H1 (cell line): ENCODE measurements at regions not wholly inside any gene's neighbourhood (a gene's known extent, or its start where the extent isn't known, plus 50 kb on each side); places are given as distances from the start of the nearest gene placed in this dataset.

Experiments
- CTCF ChIA-PET: fragments of 300-600 bp; sonication (Branson Sonifier 250); formaldehyde crosslinking; loops from one replicate; lab custom pipeline; 2021; ENCODE audit not compliant: partially characterized antibody; lab: Charles Lee
- POLR2A ChIA-PET: fragments of 300-600 bp; sonication (Branson Sonifier 250); formaldehyde crosslinking; loops from one replicate; lab custom pipeline; 2021; ENCODE audit warnings: inconsistent platforms; ENCODE audit not compliant: partially characterized antibody; lab: Charles Lee
- DNase-seq, 2 experiments: peaks; one replicate each; pipeline versions ENCODE4 v3.0.0 to v3.0.0-alpha.2; 2010 to 2022; ENCODE audit warnings: low spot score in 2 of 2, low read depth in 1 of 2, mixed read lengths in 1 of 2
- FAIRE-seq: peaks from 2 replicates; lab custom pipeline; 2011; peaks lifted over from hg19 to GRCh38; lab: Jason Lieb, UNC
- H2AFZ ChIP-seq: 2 replicates; pipeline ENCODE4 v1.8.1; 2012; ENCODE audit warnings: low read length, inconsistent platforms
- H2AK5ac ChIP-seq: 2 replicates; pipeline ENCODE4 v1.6.1; 2013; ENCODE audit warnings: low read depth, low read length
- H2BK120ac ChIP-seq: replicated peaks from 2 replicates; pipeline ENCODE3; 2013; ENCODE audit warnings: low read depth, low read length, inconsistent platforms
- H2BK12ac ChIP-seq: 2 replicates; pipeline ENCODE4 v1.6.1; 2013; ENCODE audit warnings: low read depth, low read length
- H2BK15ac ChIP-seq: 2 replicates; pipeline ENCODE4 v1.6.1; 2013; ENCODE audit warnings: low read length
- H2BK20ac ChIP-seq: 2 replicates; pipeline ENCODE4 v1.6.1; 2013; ENCODE audit warnings: low read length
- H2BK5ac ChIP-seq: 2 replicates; pipeline ENCODE4 v1.6.1; 2013; ENCODE audit warnings: low read depth, low read length
- H3K14ac ChIP-seq: 2 replicates; pipeline ENCODE4 v1.6.1; 2013; ENCODE audit warnings: inconsistent platforms; ENCODE audit not compliant: insufficient read length
- H3K18ac ChIP-seq: 2 replicates; pipeline ENCODE4 v1.6.1; 2013; ENCODE audit warnings: low read length; ENCODE audit errors: extremely low read depth
- H3K23ac ChIP-seq: 2 replicates; pipeline ENCODE4 v1.6.1; 2013; ENCODE audit warnings: inconsistent platforms; ENCODE audit not compliant: insufficient read length
- H3K23me2 ChIP-seq: 2 replicates; pipeline ENCODE4 v1.6.1; 2013; ENCODE audit warnings: low read depth, low read length
- H3K27ac ChIP-seq: 2 replicates; pipeline ENCODE4 v1.6.1; 2011; ENCODE audit warnings: low read depth, low read length, inconsistent platforms
- H3K27me3 ChIP-seq, 4 experiments: replicated peaks in 1 of 4; 1 replicate in 1 of 4; 2 replicates in 3 of 4; pipeline versions ENCODE4 v1.6.1 to v1.8.1; 2011 to 2013; ENCODE audit warnings: low read length in 3 of 4, mild to moderate bottlenecking in 3 of 4, inconsistent platforms in 2 of 4, mixed read lengths in 2 of 4, moderate library complexity in 1 of 4; ENCODE audit not compliant: control insufficient read depth in 3 of 4, insufficient read depth in 3 of 4; ENCODE audit errors: extremely low read depth in 1 of 4
- H3K36me3 ChIP-seq, 4 experiments: 2 replicates each; pipeline versions ENCODE4 v1.6.1 to v1.8.1; 2011 to 2013; ENCODE audit warnings: mild to moderate bottlenecking in 4 of 4, low read length in 3 of 4, moderate library complexity in 2 of 4, control low read depth in 1 of 4, inconsistent platforms in 1 of 4; ENCODE audit not compliant: insufficient read depth in 4 of 4, control insufficient read depth in 2 of 4
- H3K4ac ChIP-seq: replicated peaks from 2 replicates; pipeline ENCODE3; 2013; ENCODE audit warnings: low read length, low read depth, mixed read lengths, inconsistent platforms; ENCODE audit not compliant: insufficient read length
- H3K4me1 ChIP-seq, 4 experiments: replicated peaks in 1 of 4; 1 replicate in 1 of 4; 2 replicates in 3 of 4; pipeline versions ENCODE4 v1.6.1 to v1.8.1; 2011 to 2013; ENCODE audit warnings: low read length in 3 of 4, inconsistent platforms in 2 of 4, mixed read lengths in 1 of 4; ENCODE audit not compliant: insufficient read depth in 4 of 4, control insufficient read depth in 3 of 4
- H3K4me2 ChIP-seq, 2 experiments: 2 replicates each; pipeline versions ENCODE4 v1.6.1 to v1.8.1; 2011 to 2013; ENCODE audit warnings: low read depth in 2 of 2, low read length in 2 of 2, control low read depth in 1 of 2, inconsistent platforms in 1 of 2, mild to moderate bottlenecking in 1 of 2; ENCODE audit not compliant: insufficient read depth in 1 of 2
- H3K4me3 ChIP-seq, 4 experiments: fragments of 200-600, 300-600 bp in 1 of 4; sonication (generic), shearing (Covaris generic), sonication (Bioruptor Twin) in 1 of 4; 2 replicates each; pipeline versions ENCODE4 v1.5.1 to v1.8.1; 2011 to 2016; ENCODE audit warnings: low read length in 4 of 4, low read depth in 3 of 4, control low read depth in 2 of 4, inconsistent platforms in 2 of 4, mild to moderate bottlenecking in 2 of 4, mixed read lengths in 1 of 4, moderate library complexity in 1 of 4; ENCODE audit not compliant: insufficient read depth in 2 of 4; ENCODE audit errors: extremely low read depth in 1 of 4
- H3K56ac ChIP-seq: replicated peaks from 2 replicates; pipeline ENCODE3; 2013; ENCODE audit warnings: low read depth, mild to moderate bottlenecking, mixed read lengths, low read length, inconsistent platforms; ENCODE audit not compliant: insufficient read length
- H3K79me1 ChIP-seq: 2 replicates; pipeline ENCODE4 v1.6.1; 2013; ENCODE audit warnings: low read depth, low read length, control low read depth
- H3K79me2 ChIP-seq, 2 experiments: 2 replicates each; pipeline versions ENCODE4 v1.6.1 to v1.8.1; 2012 to 2013; ENCODE audit warnings: low read length in 2 of 2, mild to moderate bottlenecking in 2 of 2, inconsistent platforms in 1 of 2; ENCODE audit not compliant: insufficient read depth in 2 of 2, control insufficient read depth in 1 of 2
- H3K9ac ChIP-seq, 4 experiments: replicated peaks in 1 of 4; 1 replicate in 1 of 4; 2 replicates in 3 of 4; pipeline versions ENCODE4 v1.6.1 to v1.8.1; 2011 to 2013; ENCODE audit warnings: low read depth in 3 of 4, low read length in 3 of 4, control low read depth in 2 of 4, mild to moderate bottlenecking in 2 of 4, moderate library complexity in 2 of 4, inconsistent platforms in 1 of 4; ENCODE audit errors: extremely low read depth in 1 of 4
- H3K9me3 ChIP-seq, 2 experiments: 2 replicates each; pipeline versions ENCODE4 v1.6.1 to v1.8.1; 2012 to 2013; ENCODE audit warnings: mild to moderate bottlenecking in 2 of 2, moderate library complexity in 2 of 2, control low read depth in 1 of 2, inconsistent platforms in 1 of 2, low read depth in 1 of 2, low read length in 1 of 2, mixed read lengths in 1 of 2; ENCODE audit not compliant: insufficient read depth in 2 of 2
- H4K20me1 ChIP-seq, 2 experiments: replicated peaks in 1 of 2; 2 replicates each; pipeline versions ENCODE3 to v1.8.1; 2011 to 2013; ENCODE audit warnings: inconsistent platforms in 2 of 2, low read length in 2 of 2, mild to moderate bottlenecking in 1 of 2; ENCODE audit not compliant: insufficient read depth in 2 of 2, control insufficient read depth in 1 of 2
- H4K5ac ChIP-seq: 2 replicates; pipeline ENCODE4 v1.6.1; 2013; ENCODE audit warnings: low read length, low read depth, mixed read lengths, inconsistent platforms; ENCODE audit not compliant: insufficient read length
- H4K8ac ChIP-seq: 2 replicates; pipeline ENCODE4 v1.8.0; 2013; ENCODE audit warnings: mild to moderate bottlenecking, moderate library complexity, low read length, inconsistent platforms; ENCODE audit not compliant: insufficient read depth; ENCODE audit errors: extremely low read depth
- H4K91ac ChIP-seq: replicated peaks from 2 replicates; pipeline ENCODE3; 2013; ENCODE audit warnings: low read length, mixed read lengths, inconsistent platforms; ENCODE audit not compliant: insufficient read length
- SP4 ChIP-seq: IDR thresholded peaks from 2 replicates; pipeline ENCODE4 v1.6.1; 2012; ENCODE audit warnings: low read length, inconsistent platforms
- WGBS, 2 experiments: shearing (Covaris generic) in 1 of 2; methylation state at CpG; one replicate each; pipeline versions ENCODE4 v1.1.6 to v1.1.7; 2013 to 2015; ENCODE audit warnings: low lambda C conversion rate in 2 of 2, mixed read lengths in 2 of 2, inconsistent platforms in 1 of 2, low coverage in 1 of 2, missing lambda C conversion rate in 1 of 2; ENCODE audit not compliant: insufficient replicate concordance in 2 of 2, insufficient coverage in 1 of 2, insufficient read length in 1 of 2; ENCODE audit errors: extremely low coverage in 1 of 2, missing lambda C conversion rate in 1 of 2; 5-methylcytosine and 5-hydroxymethylcytosine counted together

- CTCF ChIA-PET, result interaction anchor here (1.0 kb wide), 1 partner anchor 8 kb away, joined by 3 read pairs; no protein-coding TSS in a partner anchor
- no peak overlapping the region for H3K9ac ChIP-seq
- no peak overlapping the region for H3K14ac ChIP-seq
- H3K4me3 ChIP-seq, result no peak overlapping the region
- no peaks in the 10 kb centered on the region for H3K79me1 ChIP-seq
- no peak overlapping the region for H3K27ac ChIP-seq
- H4K20me1 ChIP-seq, result no peaks in the 10 kb centered on the region
- FAIRE-seq (no peak), DNase-seq (no peak)
- H2BK12ac ChIP-seq, result no peak overlapping the region
- peaks cover 0 to 1% (median 0%) of the 10 kb centered on the region in 4 experiments; a peak in 1 of 7 replicates for H3K27me3 ChIP-seq
- H2AK5ac ChIP-seq, result no peak overlapping the region
- H3K4ac ChIP-seq, result no peak overlapping the region
- TF ChIP-seq SP4, result no peak
- no peaks in the 10 kb centered on the region for H3K9me3 ChIP-seq
- no peak overlapping the region for H3K18ac ChIP-seq
- POLR2A ChIA-PET, result no interaction called here
- no peaks in the 10 kb centered on the region for H3K36me3 ChIP-seq
- H3K56ac ChIP-seq, result no peak overlapping the region
- H2BK120ac ChIP-seq, result no peak overlapping the region
- H3K4me1 ChIP-seq, result 0 out of 7 replicates have a peak, but pooled peaks cover 0 to 3% (median 0%) of the 10 kb centered on the region in 4 experiments
- H4K91ac ChIP-seq, result no peak overlapping the region
- H2BK20ac ChIP-seq, result no peak overlapping the region
- no peak overlapping the region for H4K5ac ChIP-seq
- no peak overlapping the region for H2AFZ ChIP-seq
- H3K23me2 ChIP-seq, result no peaks in the 10 kb centered on the region
- no peaks in the 10 kb centered on the region for H3K79me2 ChIP-seq
- no peak overlapping the region for H3K23ac ChIP-seq
- no peak overlapping the region for H4K8ac ChIP-seq
- no peak overlapping the region for H2BK15ac ChIP-seq
- no peak overlapping the region for H3K4me2 ChIP-seq
- 63% methylated on average over 1 of the region's 1 CpG; no CpG with 5 or more reads in 1 of the 2 experiments for WGBS, 2 experiments
- no peak overlapping the region for H2BK5ac ChIP-seq
These were observed 1366.3 kb upstream of the GOT2 start for GRCh38 chr16:60100371-60100770.
